Right lobe of liver (tissue), 4 donors: ENCODE measurements at regions not wholly inside any gene's neighbourhood (a gene's known extent, or its start where the extent isn't known, plus 50 kb on each side); places are given as distances from the start of the nearest gene placed in this dataset.

Experiments used
- CTCF ChIP-seq, 4 donors: fragments of 200-600 bp in 3 of 4; fragments of 450-650 bp in 1 of 4; IDR thresholded peaks; one replicate each; pipeline versions ENCODE4 v1.5.1 to v1.8.0; 2016 to 2022; ENCODE audit warnings: antibody characterized with exemption in 4 of 4, mild to moderate bottlenecking in 2 of 4
- POLR2A ChIP-seq: fragments of 450-650 bp; IDR thresholded peaks from one replicate; pipeline ENCODE4 v1.6.1; 2017; ENCODE audit warnings: antibody characterized with exemption, mild to moderate bottlenecking
- donor health status: DM: no; HTN: no; CAD: no.
- donor health status: DM: no; HTN: no; CAD: no.
- donor health status: DM: no; HTN: yes; CAD: no.

GRCh38 chr12:74660442-74660841, 122.8 kb downstream of the ATXN7L3B start:
- TF ChIP-seq CTCF (IDR thresholded peaks at IDR 0.05) (no peak), POLR2A (no peak)
